ENCODE measurements at regions not wholly inside any gene's neighbourhood (a gene's known extent, or its start where the extent isn't known, plus 50 kb on each side); places are given as distances from the start of the nearest gene placed in this dataset.

GRCh38 chr5:8740595-8740994, 805.3 kb downstream of the SEMA5A start:
- FAIRE-seq: no peak

GRCh38 chr5:8749556-8749955, 796.3 kb downstream of the SEMA5A start:
- dilution Hi-C loops (cut with MboI; ENCODE audit: extremely low pct_ligation_motif_present, low sequenced_read_pairs): no loop called here
- TF ChIP-seq, protein P1, sequence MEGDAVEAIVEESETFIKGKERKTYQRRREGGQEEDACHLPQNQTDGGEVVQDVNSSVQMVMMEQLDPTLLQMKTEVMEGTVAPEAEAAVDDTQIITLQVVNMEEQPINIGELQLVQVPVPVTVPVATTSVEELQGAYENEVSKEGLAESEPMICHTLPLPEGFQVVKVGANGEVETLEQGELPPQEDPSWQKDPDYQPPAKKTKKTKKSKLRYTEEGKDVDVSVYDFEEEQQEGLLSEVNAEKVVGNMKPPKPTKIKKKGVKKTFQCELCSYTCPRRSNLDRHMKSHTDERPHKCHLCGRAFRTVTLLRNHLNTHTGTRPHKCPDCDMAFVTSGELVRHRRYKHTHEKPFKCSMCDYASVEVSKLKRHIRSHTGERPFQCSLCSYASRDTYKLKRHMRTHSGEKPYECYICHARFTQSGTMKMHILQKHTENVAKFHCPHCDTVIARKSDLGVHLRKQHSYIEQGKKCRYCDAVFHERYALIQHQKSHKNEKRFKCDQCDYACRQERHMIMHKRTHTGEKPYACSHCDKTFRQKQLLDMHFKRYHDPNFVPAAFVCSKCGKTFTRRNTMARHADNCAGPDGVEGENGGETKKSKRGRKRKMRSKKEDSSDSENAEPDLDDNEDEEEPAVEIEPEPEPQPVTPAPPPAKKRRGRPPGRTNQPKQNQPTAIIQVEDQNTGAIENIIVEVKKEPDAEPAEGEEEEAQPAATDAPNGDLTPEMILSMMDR (optimal IDR thresholded peaks at IDR 0.05 in 1 of 3, IDR thresholded peaks at IDR 0.05 in 1 of 3, conservative IDR thresholded peaks at IDR 0.05 in 1 of 3; ENCODE audit: extremely low read depth in 1 of 3, insufficient read depth in 2 of 3, low read length in 3 of 3): no peak
- TF ChIP-seq EZH2 (IDR thresholded peaks at IDR 0.05; ENCODE audit: low read length): no peak
- Histone ChIP-seq H2AFZ (ENCODE audit: control insufficient read depth, low read length) (no peak overlapping the region), H3K79me2 (ENCODE audit: control insufficient read depth, insufficient read depth, low read length) (no peaks in the 10 kb centered on the region), H4K20me1 (ENCODE audit: control insufficient read depth, extremely low read depth, insufficient read depth, low read length) (no peaks in the 10 kb centered on the region), H3K9me1 (ENCODE audit: control insufficient read depth, extremely low read depth, insufficient read depth, low read length) (no peaks in the 10 kb centered on the region), H3K4me1 (ENCODE audit: control insufficient read depth, extremely low read depth, insufficient read depth, low read length) (no peaks in the 10 kb centered on the region), H3K9me3 (ENCODE audit: control insufficient read depth, low read depth, low read length) (no peaks in the 10 kb centered on the region), H3K4me3 (ENCODE audit: control insufficient read depth in 2 of 3, extremely low read depth in 1 of 3, insufficient read depth in 2 of 3, low read depth in 1 of 3, low read length in 3 of 3) (no peak overlapping the region), H3K9ac (ENCODE audit: control insufficient read depth, extremely low read depth, insufficient read depth, low read length) (no peak overlapping the region), H3K4me2 (ENCODE audit: control insufficient read depth, extremely low read depth, insufficient read depth, low read depth, low read length) (no peak overlapping the region), H3K36me3 (ENCODE audit: control insufficient read depth in 2 of 2, extremely low read depth in 1 of 2, insufficient read depth in 2 of 2, low read length in 2 of 2) (no peaks in the 10 kb centered on the region), H3K27ac (ENCODE audit: control insufficient read depth, insufficient read depth, low read length) (no peak overlapping the region), H3K27me3 (ENCODE audit: control insufficient read depth, extremely low read depth, insufficient read depth, low read length) (no peaks in the 10 kb centered on the region)
- FAIRE-seq (no peak), DNase-seq (ENCODE audit: low read depth, low spot score) (no peak)

More at GRCh38 chr5:8740595-8740994, 805.3 kb downstream of the SEMA5A start:
- Histone ChIP-seq H3K27me3 (ENCODE audit: control insufficient read depth, extremely low read depth, insufficient read depth, low read length) (no peaks in the 10 kb centered on the region), H3K9ac (ENCODE audit: control insufficient read depth, extremely low read depth, insufficient read depth, low read length) (no peak overlapping the region), H3K9me1 (ENCODE audit: control insufficient read depth, extremely low read depth, insufficient read depth, low read length) (no peaks in the 10 kb centered on the region), H3K4me1 (ENCODE audit: control insufficient read depth, extremely low read depth, insufficient read depth, low read length) (no peaks in the 10 kb centered on the region), H3K9me3 (ENCODE audit: control insufficient read depth, low read depth, low read length) (no peaks in the 10 kb centered on the region), H4K20me1 (ENCODE audit: control insufficient read depth, extremely low read depth, insufficient read depth, low read length) (no peaks in the 10 kb centered on the region), H3K36me3 (ENCODE audit: control insufficient read depth in 2 of 2, extremely low read depth in 1 of 2, insufficient read depth in 2 of 2, low read length in 2 of 2) (no peaks in the 10 kb centered on the region), H3K4me3 (ENCODE audit: control insufficient read depth in 2 of 3, extremely low read depth in 1 of 3, insufficient read depth in 2 of 3, low read depth in 1 of 3, low read length in 3 of 3) (no peak overlapping the region), H3K79me2 (ENCODE audit: control insufficient read depth, insufficient read depth, low read length) (no peaks in the 10 kb centered on the region), H2AFZ (ENCODE audit: control insufficient read depth, low read length) (no peak overlapping the region), H3K27ac (ENCODE audit: control insufficient read depth, insufficient read depth, low read length) (no peak overlapping the region), H3K4me2 (ENCODE audit: control insufficient read depth, extremely low read depth, insufficient read depth, low read depth, low read length) (no peak overlapping the region)
- dilution Hi-C loops (cut with MboI; ENCODE audit: extremely low pct_ligation_motif_present, low sequenced_read_pairs): no loop called here
- no peak for TF ChIP-seq EZH2 (IDR thresholded peaks at IDR 0.05; ENCODE audit: low read length)
- TF ChIP-seq, protein P1 (optimal IDR thresholded peaks at IDR 0.05 in 1 of 3, IDR thresholded peaks at IDR 0.05 in 1 of 3, conservative IDR thresholded peaks at IDR 0.05 in 1 of 3; ENCODE audit: extremely low read depth in 1 of 3, insufficient read depth in 2 of 3, low read length in 3 of 3): no peak
- DNase-seq (ENCODE audit: low read depth, low spot score): no peak

Data from keratinocyte (primary cell).